Upper lobe of right lung (tissue), 1 donor: ENCODE measurements at regions not wholly inside any gene's neighbourhood (a gene's known extent, or its start where the extent isn't known, plus 50 kb on each side); places are given as distances from the start of the nearest gene placed in this dataset.

ENCODE experiments used
- ATAC-seq: fragments of 200-7000 bp; cut with Tn5 transposase; one replicate; pipeline ENCODE4 v1.9.1; 2020; ENCODE audit warnings: mild to moderate bottlenecking, moderate library complexity
- DNase-seq: peaks from one replicate; pipeline ENCODE4 v3.0.0-alpha.2; 2020
- H3K27ac ChIP-seq: fragments of 200-600 bp; one replicate; pipeline ENCODE4 v1.8.0; 2022
- H3K27me3 ChIP-seq: fragments of 200-600 bp; one replicate; pipeline ENCODE4 v1.8.0; 2022; ENCODE audit warnings: mild to moderate bottlenecking
- H3K36me3 ChIP-seq: fragments of 200-600 bp; one replicate; pipeline ENCODE4 v1.8.0; 2022
- H3K4me1 ChIP-seq: fragments of 200-600 bp; one replicate; pipeline ENCODE4 v1.8.0; 2022
- H3K4me3 ChIP-seq: fragments of 200-600 bp; one replicate; pipeline ENCODE4 v1.8.0; 2022; ENCODE audit warnings: mild to moderate bottlenecking
- H3K9me3 ChIP-seq: fragments of 200-600 bp; one replicate; pipeline ENCODE4 v1.8.0; 2022
- CTCF ChIP-seq: fragments of 200-600 bp; IDR thresholded peaks from one replicate; pipeline ENCODE4 v1.8.0; 2022; ENCODE audit warnings: antibody characterized with exemption
- intact Hi-C: fragments of 100-400 bp; cut with DNase I; formaldehyde crosslinking; loops from one replicate; pipeline ENCODE4 v1.11.0; 2022
- donor health status: DM: no; HTN: yes; CAD: no; lungs with severe emphysema.

GRCh38 chr10:123588386-123588914, 77.7 kb upstream of the GPR26 start:
- DNase-seq (no peak), ATAC-seq (no peak)
- Histone ChIP-seq H3K27ac (no peak overlapping the region), H3K4me1 (no peaks in the 10 kb centered on the region), H3K9me3 (peaks cover 6% of the 10 kb centered on the region), H3K36me3 (no peaks in the 10 kb centered on the region), H3K27me3 (peaks cover 15% of the 10 kb centered on the region), H3K4me3 (no peak overlapping the region)
- intact Hi-C loops: no loop called here
- TF ChIP-seq CTCF: no peak

- Histone ChIP-seq H3K4me3 (no peak overlapping the region), H3K27me3 (no peaks in the 10 kb centered on the region), H3K27ac (no peak overlapping the region), H3K9me3 (peaks cover 6% of the 10 kb centered on the region), H3K36me3 (no peaks in the 10 kb centered on the region), H3K4me1 (no peaks in the 10 kb centered on the region)
- no peak for TF ChIP-seq CTCF
- intact Hi-C loops: no loop called here
- no peak for ATAC-seq
- no peak for DNase-seq
These were observed 70.5 kb upstream of the GPR26 start for GRCh38 chr10:123595661-123596060.

GRCh38 chr10:123597676-123598075, 68.5 kb upstream of the GPR26 start:
- no peak for ATAC-seq

GRCh38 chr10:123599366-123599849, 66.7 kb upstream of the GPR26 start:
- no peaks in the 10 kb centered on the region for H3K9me3 ChIP-seq
- DNase-seq (no peak), ATAC-seq (no peak)
- intact Hi-C loops: no loop called here
- no peaks in the 10 kb centered on the region for H3K36me3 ChIP-seq
- no peaks in the 10 kb centered on the region for H3K4me1 ChIP-seq
- H3K27me3 ChIP-seq: no peaks in the 10 kb centered on the region
- no peak overlapping the region for H3K4me3 ChIP-seq
- TF ChIP-seq CTCF: no peak
- H3K27ac ChIP-seq: no peak overlapping the region

More at GRCh38 chr10:123597676-123598075, 68.5 kb upstream of the GPR26 start:
- H3K36me3 ChIP-seq: no peaks in the 10 kb centered on the region
- no peak for TF ChIP-seq CTCF
- H3K9me3 ChIP-seq: peaks cover 4% of the 10 kb centered on the region
- no peak overlapping the region for H3K27ac ChIP-seq
- no peak overlapping the region for H3K4me3 ChIP-seq
- no peak for DNase-seq
- intact Hi-C loops: no loop called here
- no peaks in the 10 kb centered on the region for H3K4me1 ChIP-seq
- H3K27me3 ChIP-seq: no peaks in the 10 kb centered on the region

GRCh38 chr10:123600177-123600576, 66.0 kb upstream of the GPR26 start:
- no peak overlapping the region for H3K4me3 ChIP-seq
- H3K27me3 ChIP-seq: peaks cover under 1% of the 10 kb centered on the region
- ATAC-seq: no peak
- no peaks in the 10 kb centered on the region for H3K9me3 ChIP-seq
- no peaks in the 10 kb centered on the region for H3K36me3 ChIP-seq
- no peak for TF ChIP-seq CTCF
- no peaks in the 10 kb centered on the region for H3K4me1 ChIP-seq
- no peak for DNase-seq
- intact Hi-C loops: no loop called here
- H3K27ac ChIP-seq: no peak overlapping the region

- TF ChIP-seq CTCF: no peak
- ATAC-seq: no peak
- Histone ChIP-seq H3K27ac (no peak overlapping the region), H3K4me3 (no peak overlapping the region), H3K27me3 (peaks cover 23% of the 10 kb centered on the region), H3K9me3 (no peaks in the 10 kb centered on the region), H3K4me1 (no peaks in the 10 kb centered on the region), H3K36me3 (no peaks in the 10 kb centered on the region)
- DNase-seq: no peak
- intact Hi-C loops: no loop called here
These were observed 63.0 kb upstream of the GPR26 start for GRCh38 chr10:123603130-123603529.
